K562 (cell line): ENCODE measurements at regions not wholly inside any gene's neighbourhood (a gene's known extent, or its start where the extent isn't known, plus 50 kb on each side); places are given as distances from the start of the nearest gene placed in this dataset.

ENCODE experiments used
- ATAC-seq: fragments of 200-7000 bp; cut with Tn5 transposase; 3 replicates; pipeline ENCODE4 v1.9.1; 2020; ENCODE audit warnings: moderate library complexity
- BruUV-seq: library from RNA; stranded (reverse); fragments of 400-500 nt; replicated peaks from 2 replicates; lab custom pipeline; 2021; lab: Mats Ljungman, UMichigan
- CTCF ChIA-PET: fragments of 300-600 bp; formaldehyde crosslinking; extraction: SDS; loops from one replicate; lab custom pipeline; 2021; ENCODE audit warnings: low intra/inter-chr PET ratio; lab: Yijun Ruan, JAX
- POLR2A ChIA-PET: fragments of 300-600, 350-650 bp; sonication (Branson Sonifier 250); formaldehyde crosslinking; extraction: SDS; loops from one replicate; lab custom pipeline; 2021; ENCODE audit warnings: antibody characterized with exemption, inconsistent platforms; lab: Yijun Ruan, JAX
- DNase-seq, 4 experiments: peaks; one replicate each; pipeline versions ENCODE4 v3.0.0 to v3.0.0-alpha.2; 2011 to 2018; ENCODE audit warnings: low spot score in 3 of 4, mixed read lengths in 3 of 4; ENCODE audit errors: extremely low read depth in 1 of 4
- FAIRE-seq: peaks from 2 replicates; lab custom pipeline; 2011; peaks lifted over from hg19 to GRCh38; lab: Jason Lieb, UNC
- H2AFZ ChIP-seq: 2 replicates; pipeline ENCODE4 v1.6.0; 2011; ENCODE audit warnings: low read depth, low read length, control low read depth, inconsistent platforms
- H3K27ac ChIP-seq: fragments of 200-600 bp; 3 replicates; pipeline ENCODE4 v1.8.0; 2011; ENCODE audit warnings: low read depth, mild to moderate bottlenecking, control low read depth, inconsistent platforms, low read length, moderate library complexity, mixed read lengths; ENCODE audit errors: extremely low read depth
- H3K27me3 ChIP-seq, 2 experiments: fragments of 300-600 bp in 1 of 2; 2 replicates in 1 of 2; 3 replicates in 1 of 2; pipeline versions ENCODE4 v1.6.0 to v1.8.0; 2011; ENCODE audit warnings: inconsistent platforms in 2 of 2, low read length in 2 of 2, mild to moderate bottlenecking in 1 of 2, mixed read lengths in 1 of 2, moderate library complexity in 1 of 2; ENCODE audit not compliant: control insufficient read depth in 2 of 2, insufficient read depth in 2 of 2
- H3K36me3 ChIP-seq: fragments of 300-600 bp; 3 replicates; pipeline ENCODE4 v1.8.0; 2011; ENCODE audit warnings: mild to moderate bottlenecking, low read length, inconsistent platforms; ENCODE audit not compliant: control insufficient read depth, insufficient read depth
- H3K4me1 ChIP-seq, 2 experiments: fragments of 200-600 bp in 1 of 2; replicated peaks in 1 of 2; 2 replicates in 1 of 2; 3 replicates in 1 of 2; pipeline versions ENCODE4 v1.5.1 to v1.8.0; 2011; ENCODE audit warnings: inconsistent platforms in 2 of 2, low read length in 2 of 2, mild to moderate bottlenecking in 1 of 2, mixed read lengths in 1 of 2, moderate library complexity in 1 of 2; ENCODE audit not compliant: control insufficient read depth in 2 of 2, insufficient read depth in 2 of 2
- H3K4me2 ChIP-seq: 2 replicates; pipeline ENCODE4 v1.6.1; 2011; ENCODE audit warnings: low read length, control low read depth, inconsistent platforms, mixed read lengths; ENCODE audit not compliant: insufficient read depth
- H3K4me3 ChIP-seq: fragments of 200-600 bp; sonication (generic), shearing (Covaris generic); 2 replicates; pipeline ENCODE4 v1.5.1; 2016; ENCODE audit warnings: control low read depth, inconsistent platforms
- H3K79me2 ChIP-seq: fragments of 200-600 bp; 3 replicates; pipeline ENCODE4 v1.8.0; 2011; ENCODE audit warnings: low read length, inconsistent platforms; ENCODE audit not compliant: control insufficient read depth, insufficient read depth
- H3K9ac ChIP-seq, 2 experiments: 2 replicates each; pipeline versions ENCODE4 v1.6.0 to v1.6.1; 2011; ENCODE audit warnings: low read depth in 2 of 2, low read length in 2 of 2, control low read depth in 1 of 2, inconsistent platforms in 1 of 2, mild to moderate bottlenecking in 1 of 2, mixed read lengths in 1 of 2; ENCODE audit not compliant: insufficient read depth in 1 of 2
- H3K9me1 ChIP-seq: one replicate; pipeline ENCODE4 v1.6.0; 2011; ENCODE audit warnings: inconsistent platforms, mild to moderate bottlenecking, low read length, moderate library complexity; ENCODE audit not compliant: control insufficient read depth, insufficient read depth
- H3K9me3 ChIP-seq: replicated peaks from 2 replicates; pipeline ENCODE4 v1.5.1; 2011; ENCODE audit warnings: low read depth, low read length, inconsistent platforms; ENCODE audit not compliant: control insufficient read depth, insufficient read depth
- H4K20me1 ChIP-seq: replicated peaks from 2 replicates; pipeline ENCODE4 v1.6.1; 2011; ENCODE audit warnings: low read length, inconsistent platforms, mixed read lengths; ENCODE audit not compliant: control insufficient read depth, insufficient read depth
- ARHGAP35 ChIP-seq: fragments of 450-650 bp; IDR thresholded peaks from 2 replicates; pipeline ENCODE4 v1.6.1; 2018; ENCODE audit not compliant: partially characterized antibody
- BRD4 ChIP-seq: fragments of 200-600 bp; sonication (generic); IDR thresholded peaks from 2 replicates; pipeline ENCODE4 v1.6.1; 2017; ENCODE audit warnings: inconsistent platforms
- C11orf30 ChIP-seq: fragments of 450-650 bp; IDR thresholded peaks from 2 replicates; pipeline ENCODE4 v1.6.1; 2016; ENCODE audit warnings: low read depth, mild to moderate bottlenecking
- ESRRA ChIP-seq: fragments of 450-650 bp; IDR thresholded peaks from 2 replicates; pipeline ENCODE4 v1.6.1; 2014; ENCODE audit warnings: low read depth, mild to moderate bottlenecking, moderate library complexity, borderline replicate concordance
- MAFK ChIP-seq: IDR thresholded peaks from 2 replicates; pipeline ENCODE4 v1.6.1; 2011; ENCODE audit warnings: low read length, improper control_type of control experiment
- NCOA2 ChIP-seq, 2 experiments: fragments of 450-650 bp; IDR thresholded peaks; 2 replicates each; pipeline ENCODE4 v1.6.1; 2018; ENCODE audit warnings: mild to moderate bottlenecking in 2 of 2, moderate library complexity in 1 of 2; ENCODE audit not compliant: partially characterized antibody in 2 of 2
- NRF1 ChIP-seq, 2 experiments: fragments of 450-650 bp; IDR thresholded peaks in 1 of 2; conservative IDR thresholded peaks in 1 of 2; 2 replicates each; pipeline ENCODE4 v1.6.1; 2014; ENCODE audit warnings: mild to moderate bottlenecking in 2 of 2
- POLR2G ChIP-seq: fragments of 200-400 bp; formaldehyde crosslinking; IDR thresholded peaks from 2 replicates; pipeline ENCODE4 v1.6.1; 2017; ENCODE audit warnings: low read depth, mild to moderate bottlenecking, antibody characterized with exemption, low read length, moderate library complexity
- RBBP5 ChIP-seq: fragments of 200-600 bp; sonication (generic); IDR thresholded peaks from 2 replicates; pipeline ENCODE4 v1.6.1; 2012; ENCODE audit warnings: borderline replicate concordance, mild to moderate bottlenecking, low read length, control low read depth, inconsistent platforms; ENCODE audit not compliant: insufficient read depth, poor library complexity, severe bottlenecking
- SMARCE1 ChIP-seq: fragments of 450-650 bp; IDR thresholded peaks from 2 replicates; pipeline ENCODE4 v1.7.1; 2016; ENCODE audit warnings: mild to moderate bottlenecking
- SOX6 ChIP-seq: fragments of 450-650 bp; IDR thresholded peaks from 2 replicates; pipeline ENCODE4 v1.6.1; 2014; ENCODE audit warnings: mild to moderate bottlenecking
- STAT6 ChIP-seq: sonication (generic); formaldehyde crosslinking; IDR thresholded peaks from 2 replicates; pipeline ENCODE4 v1.8.1; 2023; ENCODE audit warnings: mild to moderate bottlenecking, missing genetic modification reagents
- ZC3H4 ChIP-seq: sonication (generic); formaldehyde crosslinking; IDR thresholded peaks from 2 replicates; pipeline ENCODE4 v1.9.0; 2021; ENCODE audit warnings: missing genetic modification reagents, borderline replicate concordance
- ZNF217 ChIP-seq: sonication (generic); formaldehyde crosslinking; IDR thresholded peaks from 2 replicates; pipeline ENCODE4 v1.8.0; 2022; ENCODE audit warnings: mild to moderate bottlenecking, missing genetic modification reagents
- ZNF507 ChIP-seq: conservative IDR thresholded peaks from 2 replicates; pipeline ENCODE4 v1.6.1; 2017; ENCODE audit warnings: missing genetic modification characterization, missing compliant biosample characterization
- ZNF707 ChIP-seq: fragments of 250-450 bp; sonication (Bioruptor Pico); conservative IDR thresholded peaks from 2 replicates; pipeline ENCODE4 v1.8.0; 2022; ENCODE audit warnings: inconsistent platforms, mild to moderate bottlenecking, moderate library complexity
- WGBS: fragments of 100-300 bp; shearing (Covaris generic); methylation state at CpG from one replicate; pipeline ENCODE4 v1.1.6; 2016; ENCODE audit warnings: low coverage, mixed read lengths; ENCODE audit not compliant: insufficient coverage; ENCODE audit errors: missing lambda C conversion rate; 5-methylcytosine and 5-hydroxymethylcytosine counted together
- in situ Hi-C: fragments of 300-500 bp; cut with MboI; formaldehyde crosslinking; loops from 4 replicates; pipeline ENCODE4 v1.15.0; 2018; ENCODE audit warnings: inconsistent platforms, mixed read lengths
- intact Hi-C: fragments of 100-400 bp; cut with micrococcal nuclease; formaldehyde crosslinking; loops from 2 replicates; pipeline ENCODE4 v1.14.2; 2022
- TF ChIP-seq, protein P1 (sequence below): fragments of 150-350 bp; IDR thresholded peaks from 2 replicates; pipeline ENCODE4 v1.6.1; 2014; ENCODE audit warnings: low read depth, mild to moderate bottlenecking, low read length, borderline replicate concordance
- TF ChIP-seq, protein P2 (sequence below): fragments of 250-450 bp; sonication (Bioruptor Pico); IDR thresholded peaks from 2 replicates; pipeline ENCODE4 v1.5.1; 2021; ENCODE audit warnings: mild to moderate bottlenecking

- ATAC-seq (no peak), DNase-seq (no peak), FAIRE-seq (no peak)
- H4K20me1 ChIP-seq = no peaks in the 10 kb centered on the region
- POLR2A ChIA-PET = no interaction called here
- no peak overlapping the region for H2AFZ ChIP-seq
- intact Hi-C loops = no loop called here
- no peaks in the 10 kb centered on the region; the same call in none of the 2 replicates for H3K9me3 ChIP-seq
- 0% methylated on average over 1 of the region's 1 CpG for WGBS
- H3K79me2 ChIP-seq = no peaks in the 10 kb centered on the region
- in situ Hi-C loops = no loop called here
- no peak overlapping the region for H3K4me3 ChIP-seq
- no peak overlapping the region for H3K9ac ChIP-seq
- no peaks in the 10 kb centered on the region for H3K9me1 ChIP-seq
- H3K4me1 ChIP-seq = no peaks in the 10 kb centered on the region
- no peaks in the 10 kb centered on the region for H3K36me3 ChIP-seq
- no peak overlapping the region for H3K27ac ChIP-seq
- BruUV-seq = no TSS peak
- H3K27me3 ChIP-seq = no peaks in the 10 kb centered on the region
- no peak overlapping the region for H3K4me2 ChIP-seq
- CTCF ChIA-PET = no interaction called here
- TF ChIP-seq ZNF217 (CRISPR knock-in tag) = no peak
- TF ChIP-seq ARHGAP35 = no peak
- no peak for TF ChIP-seq ESRRA
- no peak for TF ChIP-seq POLR2G
- no peak for TF ChIP-seq SMARCE1
- peak; percentile 83 for TF ChIP-seq C11orf30
- TF ChIP-seq ZC3H4 (CRISPR knock-in tag) = no peak
- TF ChIP-seq SOX6 = no peak
- no peak for TF ChIP-seq NCOA2 (IDR thresholded peaks at IDR 0.05; ENCODE audit: partially characterized antibody in 2 of 2)
- no peak for TF ChIP-seq ZNF507 (tag)
- no peak for TF ChIP-seq NRF1 (conservative IDR thresholded peaks at IDR 0.05 in 1 of 2, IDR thresholded peaks at IDR 0.05 in 1 of 2)
- TF ChIP-seq BRD4 = no peak
- no peak for TF ChIP-seq STAT6 (CRISPR knock-in tag)
- peak; percentile 91 for TF ChIP-seq MAFK
- no peak for TF ChIP-seq RBBP5
- TF ChIP-seq, protein P1, sequence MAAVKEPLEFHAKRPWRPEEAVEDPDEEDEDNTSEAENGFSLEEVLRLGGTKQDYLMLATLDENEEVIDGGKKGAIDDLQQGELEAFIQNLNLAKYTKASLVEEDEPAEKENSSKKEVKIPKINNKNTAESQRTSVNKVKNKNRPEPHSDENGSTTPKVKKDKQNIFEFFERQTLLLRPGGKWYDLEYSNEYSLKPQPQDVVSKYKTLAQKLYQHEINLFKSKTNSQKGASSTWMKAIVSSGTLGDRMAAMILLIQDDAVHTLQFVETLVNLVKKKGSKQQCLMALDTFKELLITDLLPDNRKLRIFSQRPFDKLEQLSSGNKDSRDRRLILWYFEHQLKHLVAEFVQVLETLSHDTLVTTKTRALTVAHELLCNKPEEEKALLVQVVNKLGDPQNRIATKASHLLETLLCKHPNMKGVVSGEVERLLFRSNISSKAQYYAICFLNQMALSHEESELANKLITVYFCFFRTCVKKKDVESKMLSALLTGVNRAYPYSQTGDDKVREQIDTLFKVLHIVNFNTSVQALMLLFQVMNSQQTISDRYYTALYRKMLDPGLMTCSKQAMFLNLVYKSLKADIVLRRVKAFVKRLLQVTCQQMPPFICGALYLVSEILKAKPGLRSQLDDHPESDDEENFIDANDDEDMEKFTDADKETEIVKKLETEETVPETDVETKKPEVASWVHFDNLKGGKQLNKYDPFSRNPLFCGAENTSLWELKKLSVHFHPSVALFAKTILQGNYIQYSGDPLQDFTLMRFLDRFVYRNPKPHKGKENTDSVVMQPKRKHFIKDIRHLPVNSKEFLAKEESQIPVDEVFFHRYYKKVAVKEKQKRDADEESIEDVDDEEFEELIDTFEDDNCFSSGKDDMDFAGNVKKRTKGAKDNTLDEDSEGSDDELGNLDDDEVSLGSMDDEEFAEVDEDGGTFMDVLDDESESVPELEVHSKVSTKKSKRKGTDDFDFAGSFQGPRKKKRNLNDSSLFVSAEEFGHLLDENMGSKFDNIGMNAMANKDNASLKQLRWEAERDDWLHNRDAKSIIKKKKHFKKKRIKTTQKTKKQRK = no peak
- TF ChIP-seq ZNF707 (CRISPR knock-in tag) = no peak
- TF ChIP-seq, protein P2, sequence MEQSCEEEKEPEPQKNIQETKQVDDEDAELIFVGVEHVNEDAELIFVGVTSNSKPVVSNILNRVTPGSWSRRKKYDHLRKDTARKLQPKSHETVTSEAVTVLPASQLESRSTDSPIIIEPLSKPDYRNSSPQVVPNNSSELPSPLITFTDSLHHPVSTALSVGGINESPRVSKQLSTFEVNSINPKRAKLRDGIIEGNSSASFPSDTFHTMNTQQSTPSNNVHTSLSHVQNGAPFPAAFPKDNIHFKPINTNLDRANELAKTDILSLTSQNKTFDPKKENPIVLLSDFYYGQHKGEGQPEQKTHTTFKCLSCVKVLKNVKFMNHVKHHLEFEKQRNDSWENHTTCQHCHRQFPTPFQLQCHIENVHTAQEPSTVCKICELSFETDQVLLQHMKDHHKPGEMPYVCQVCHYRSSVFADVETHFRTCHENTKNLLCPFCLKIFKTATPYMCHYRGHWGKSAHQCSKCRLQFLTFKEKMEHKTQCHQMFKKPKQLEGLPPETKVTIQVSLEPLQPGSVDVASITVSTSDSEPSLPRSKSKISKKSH (CRISPR knock-in tag) = no peak
Measured at GRCh38 chr1:187809549-187809948, 980.8 kb downstream of the PLA2G4A start.
